HG03342 (cell line): ENCODE measurements at regions not wholly inside any gene's neighbourhood (a gene's known extent, or its start where the extent isn't known, plus 50 kb on each side); places are given as distances from the start of the nearest gene placed in this dataset.

Experiments used
- ATAC-seq: cut with Tn5 transposase; IDR thresholded peaks from one replicate; pipeline ENCODE4 v1.9.1; 2021; ENCODE audit warnings: mild to moderate bottlenecking, moderate library complexity; ENCODE audit not compliant: unreplicated experiment

GRCh38 chr10:120982507-120982906, 131.3 kb downstream of the WDR11 start:
- ATAC-seq, result no peak

- no peak for ATAC-seq
Observed at GRCh38 chr10:120983721-120984120, 132.6 kb downstream of the WDR11 start.

GRCh38 chr10:120984221-120984620, 133.1 kb downstream of the WDR11 start:
- ATAC-seq, result no peak

DNA sequence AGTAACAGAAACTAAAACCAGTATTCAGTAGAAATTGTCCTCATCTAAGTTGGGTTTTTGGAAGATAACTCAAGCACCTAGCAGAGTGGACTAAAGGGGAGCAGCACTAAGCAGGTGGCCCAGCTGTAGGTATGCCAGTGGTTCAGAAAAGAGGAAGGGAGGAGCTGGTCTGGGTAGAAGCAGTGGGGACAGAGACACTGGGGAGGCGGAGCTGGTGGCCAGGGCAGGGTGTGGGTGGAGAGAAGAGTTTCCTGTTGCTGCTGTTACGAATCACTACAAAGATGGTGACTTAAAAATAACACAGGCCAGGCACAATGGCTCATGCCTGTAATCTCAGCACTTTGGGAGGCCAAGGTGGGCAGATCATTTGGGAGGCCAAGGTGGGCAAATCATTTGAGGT, 136.2 kb downstream of the WDR11 start:
- ATAC-seq, result no peak

- no peak for ATAC-seq
Observed at GRCh38 chr10:120988751-120989150, 137.6 kb downstream of the WDR11 start.

DNA sequence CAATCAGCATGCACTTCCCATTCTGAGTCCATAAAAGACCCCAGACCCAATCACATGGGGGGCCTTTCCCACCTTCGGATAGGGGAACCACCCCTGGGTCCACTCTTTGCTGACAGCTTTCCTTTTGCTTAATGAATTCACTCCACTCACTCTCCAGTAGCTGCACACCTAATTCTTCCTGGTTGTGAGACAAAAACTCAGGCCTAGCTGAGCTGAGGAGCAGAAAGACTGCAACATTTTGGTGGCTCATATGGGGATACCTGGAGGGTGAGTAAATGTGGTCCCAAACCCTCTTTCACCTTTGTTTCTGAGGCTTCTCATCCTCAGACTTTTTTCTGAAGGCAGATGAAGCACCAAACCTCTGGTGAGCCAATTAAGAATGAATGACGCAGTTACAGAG, 138.1 kb downstream of the WDR11 start:
- no peak for ATAC-seq

DNA sequence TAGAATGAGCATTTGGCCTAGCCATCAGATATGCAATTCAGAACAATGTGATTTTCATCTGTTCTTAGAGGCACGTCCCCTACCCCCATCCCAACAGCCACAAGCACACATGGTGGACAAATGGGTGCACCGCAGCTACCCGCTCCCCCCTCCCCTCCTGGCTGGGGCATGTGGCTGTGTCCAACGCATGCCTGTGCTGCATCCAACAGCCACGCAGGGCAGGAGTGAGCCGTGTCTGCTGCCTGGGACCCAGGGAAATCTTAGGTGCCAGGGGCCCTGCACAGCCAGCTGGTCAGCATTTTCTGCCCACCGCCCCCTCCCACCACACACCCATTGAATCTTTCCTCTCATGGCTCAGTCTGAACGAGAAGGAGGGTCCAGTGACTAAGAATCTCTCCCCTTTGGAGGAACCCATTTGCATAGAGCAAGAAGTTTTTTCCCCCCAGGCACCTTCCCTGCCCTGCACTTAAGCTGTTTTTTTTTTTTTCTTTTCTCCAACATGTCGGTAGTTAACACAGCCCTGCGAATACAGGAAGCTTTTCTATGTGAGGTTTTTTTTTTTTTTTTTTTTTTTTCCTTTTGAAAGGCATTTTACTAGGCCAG, 138.9 kb downstream of the WDR11 start:
- ATAC-seq, result no peak

- no peak for ATAC-seq
Observed at GRCh38 chr10:120990831-120991230, 139.7 kb downstream of the WDR11 start.

DNA sequence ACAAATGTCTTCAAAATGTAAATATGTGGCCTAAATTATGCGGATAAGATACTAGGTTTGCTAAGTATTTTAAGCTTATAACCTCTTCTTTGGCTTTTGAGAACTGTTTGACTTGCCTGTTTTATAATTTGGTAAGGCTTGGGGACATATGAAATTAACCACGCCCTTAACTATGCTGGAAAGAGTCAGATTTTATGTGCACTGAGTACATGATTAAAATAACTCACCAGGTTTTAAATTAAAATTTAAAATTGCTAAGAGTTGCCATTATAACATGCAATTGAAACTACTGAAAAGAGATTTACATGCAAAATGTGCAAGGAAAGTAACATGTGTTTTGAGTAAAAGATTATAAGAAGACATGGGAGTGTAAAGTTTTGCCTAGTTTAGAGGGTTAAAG, 141.9 kb downstream of the WDR11 start:
- ATAC-seq, result no peak

- no peak for ATAC-seq
Observed at GRCh38 chr10:120995768-120996167, 144.6 kb downstream of the WDR11 start.

GRCh38 chr10:120996456-120997034, 145.4 kb downstream of the WDR11 start:
- ATAC-seq, result no peak

DNA sequence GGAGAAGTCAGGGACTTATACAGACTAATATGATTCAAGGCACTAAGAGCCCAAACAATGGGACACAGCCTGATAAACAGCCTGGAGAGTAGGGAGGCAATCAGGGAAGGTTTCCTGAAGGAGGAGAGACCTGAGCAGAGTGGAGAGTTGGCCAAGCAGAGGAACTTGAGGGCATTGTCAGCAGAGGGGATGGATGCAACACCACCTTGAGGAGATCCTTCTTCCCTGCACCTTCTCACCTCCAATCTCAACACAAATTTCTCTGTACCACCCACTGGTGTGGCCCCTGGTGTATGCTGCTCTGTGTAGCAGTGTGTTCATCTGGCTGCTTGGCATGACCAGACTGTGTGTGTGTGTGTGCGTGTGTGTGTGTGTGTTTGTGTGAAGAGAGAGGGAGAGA, 146.2 kb downstream of the WDR11 start:
- no peak for ATAC-seq

GRCh38 chr10:120997756-120998155, 146.6 kb downstream of the WDR11 start:
- ATAC-seq, result no peak

DNA sequence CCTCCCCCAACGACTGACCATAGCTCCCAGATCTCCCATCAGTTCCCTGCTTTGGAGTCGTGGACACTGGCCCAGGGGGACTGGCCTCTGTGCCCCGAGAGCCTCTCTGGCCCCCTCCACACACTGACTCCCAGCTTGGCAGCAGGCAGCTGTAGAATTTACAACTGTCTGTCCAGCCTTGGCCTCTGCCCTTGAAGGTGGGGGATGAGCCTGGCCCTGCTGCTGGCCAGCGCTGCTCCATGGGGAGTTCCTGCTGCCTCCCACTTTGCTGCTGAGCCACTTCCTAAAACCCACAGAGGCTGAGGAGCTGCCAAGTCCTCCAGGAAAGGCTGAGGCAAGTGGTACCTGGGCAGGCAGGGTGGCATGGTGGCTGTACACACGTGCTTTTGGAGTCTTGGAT, 147.1 kb downstream of the WDR11 start:
- ATAC-seq, result no peak

- no peak for ATAC-seq
Observed at GRCh38 chr10:120998782-120999285, 147.7 kb downstream of the WDR11 start.

- ATAC-seq, result no peak
Observed at GRCh38 chr10:120999868-121000267, 148.7 kb downstream of the WDR11 start.

- ATAC-seq, result no peak
Observed at GRCh38 chr10:121002586-121003205, 151.5 kb downstream of the WDR11 start.

DNA sequence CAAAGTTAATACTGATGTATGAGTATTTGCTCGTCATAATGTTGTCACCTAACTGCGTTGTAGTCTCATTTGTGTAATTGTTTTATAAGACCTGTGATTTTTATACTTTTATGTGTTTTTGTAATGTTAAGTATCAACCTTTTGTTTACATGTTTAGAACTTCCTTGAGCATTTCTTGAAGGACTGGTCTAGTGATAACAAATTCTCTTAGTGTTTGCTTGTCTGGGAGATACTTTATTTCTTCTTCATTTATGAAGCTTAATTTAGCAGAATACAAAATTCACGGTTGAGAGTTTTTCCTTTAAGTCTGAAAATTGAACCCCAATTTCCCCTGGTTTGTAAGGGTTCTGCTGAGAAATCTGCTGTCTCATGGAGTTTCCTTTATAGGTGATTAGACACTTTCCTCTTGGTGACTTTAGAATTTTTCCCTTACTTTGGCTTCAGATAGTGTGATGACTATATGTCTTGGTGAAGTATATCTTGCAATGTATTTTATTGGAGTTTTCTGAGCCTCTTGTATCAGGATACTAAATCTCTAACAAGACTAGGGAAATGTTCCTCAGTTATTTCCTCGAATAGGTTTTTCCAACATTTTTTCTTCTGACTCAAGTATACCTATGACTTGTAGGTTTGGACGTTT, 154.9 kb downstream of the WDR11 start:
- ATAC-seq, result no peak

GRCh38 chr10:121007264-121007663, 156.1 kb downstream of the WDR11 start:
- ATAC-seq, result no peak

DNA sequence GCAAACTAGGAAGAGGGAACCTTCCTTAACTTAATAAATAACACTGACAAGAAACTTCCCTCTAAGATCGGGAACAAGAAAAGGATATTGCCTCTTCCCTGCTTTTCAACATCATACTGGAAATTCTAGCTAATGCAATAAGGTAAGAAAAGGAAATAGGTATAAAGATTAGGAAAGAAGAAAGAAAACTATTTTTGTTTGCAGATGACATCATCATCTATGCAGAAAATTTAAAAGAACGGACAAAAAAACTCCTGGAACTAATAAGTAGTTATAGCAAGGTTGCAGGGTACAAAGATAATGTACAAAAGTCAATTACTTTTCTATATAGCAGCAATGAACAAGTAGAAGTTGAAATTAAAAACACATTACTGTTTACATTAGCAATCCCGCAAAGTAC, 164.8 kb downstream of the WDR11 start:
- ATAC-seq, result no peak

- no peak for ATAC-seq
Observed at GRCh38 chr10:121024905-121025584, 173.9 kb downstream of the WDR11 start.
